ENCODE measurements at regions not wholly inside any gene's neighbourhood (a gene's known extent, or its start where the extent isn't known, plus 50 kb on each side); places are given as distances from the start of the nearest gene placed in this dataset.

DNA sequence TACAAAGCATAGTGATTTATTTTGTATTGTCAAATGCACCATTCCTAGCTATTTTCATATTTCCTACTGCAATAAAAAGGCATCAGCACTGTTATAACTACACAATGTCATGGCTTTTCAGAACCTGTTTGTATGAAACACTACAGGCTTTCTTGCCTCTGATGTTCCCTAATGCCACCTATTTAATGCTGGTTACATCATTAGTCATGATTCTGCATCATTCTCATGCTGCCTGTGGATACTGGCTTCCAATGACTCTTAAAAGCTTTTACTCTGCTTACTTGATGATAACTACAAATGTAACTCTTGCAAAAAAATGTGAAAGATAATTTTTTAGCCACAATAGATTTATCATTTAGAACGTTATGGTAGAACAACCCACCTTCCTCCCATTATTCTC is 529.4 kb downstream of the HTR7 start:
- DNase-seq: no peak
- Mint-ChIP-seq H3K27me3 (no peaks in the 10 kb centered on the region), H3K4me3 (no peak overlapping the region), H3K27ac (no peak overlapping the region), H3K9me3 (no peaks in the 10 kb centered on the region), H3K36me3 (ENCODE audit: low read depth) (no peaks in the 10 kb centered on the region), H3K4me1 (no peaks in the 10 kb centered on the region)
- intact Hi-C loops (cut with micrococcal nuclease): no loop called here

GRCh38 chr10:90328896-90329295 is 528.9 kb downstream of the HTR7 start:
- H3K4me1 Mint-ChIP-seq: no peaks in the 10 kb centered on the region
- H3K9me3 Mint-ChIP-seq: no peaks in the 10 kb centered on the region
- no peaks in the 10 kb centered on the region for H3K36me3 Mint-ChIP-seq (ENCODE audit: low read depth)
- no peak overlapping the region for H3K4me3 Mint-ChIP-seq
- intact Hi-C loops (cut with micrococcal nuclease): no loop called here
- H3K27ac Mint-ChIP-seq: no peak overlapping the region
- DNase-seq: no peak
- H3K27me3 Mint-ChIP-seq: no peaks in the 10 kb centered on the region

GRCh38 chr10:90337316-90337715 is 520.5 kb downstream of the HTR7 start:
- no peak for DNase-seq
- Mint-ChIP-seq H3K36me3 (ENCODE audit: low read depth) (no peaks in the 10 kb centered on the region), H3K9me3 (no peaks in the 10 kb centered on the region), H3K4me1 (no peaks in the 10 kb centered on the region), H3K4me3 (no peak overlapping the region), H3K27ac (no peak overlapping the region), H3K27me3 (no peaks in the 10 kb centered on the region)
- intact Hi-C loops (cut with micrococcal nuclease): no loop called here

DNA sequence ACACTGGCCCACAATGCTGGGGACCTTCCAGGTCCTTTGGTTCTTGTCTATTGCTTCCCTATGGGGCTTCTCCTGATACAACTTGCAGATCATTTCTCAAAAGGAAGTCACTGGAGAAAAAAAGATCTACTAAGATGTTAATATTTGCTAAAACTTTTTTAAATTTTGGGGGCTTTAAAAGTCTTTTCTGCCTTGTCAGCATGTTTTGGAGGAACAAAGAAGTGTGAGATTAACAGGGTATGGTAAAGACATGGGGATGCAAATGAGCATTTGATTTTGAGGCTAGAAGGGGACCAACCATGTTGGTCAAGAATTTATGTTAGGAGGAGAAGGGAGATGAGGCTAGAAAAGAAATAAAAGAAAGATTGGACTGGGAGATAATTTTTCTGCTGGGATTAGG is 515.4 kb downstream of the HTR7 start:
- DNase-seq: no peak
- intact Hi-C loops (cut with micrococcal nuclease): no loop called here
- Mint-ChIP-seq H3K4me1 (no peaks in the 10 kb centered on the region), H3K27ac (no peak overlapping the region), H3K9me3 (no peaks in the 10 kb centered on the region), H3K4me3 (no peak overlapping the region), H3K27me3 (no peaks in the 10 kb centered on the region), H3K36me3 (ENCODE audit: low read depth) (no peaks in the 10 kb centered on the region)

GRCh38 chr10:90344226-90344625 is 513.6 kb downstream of the HTR7 start:
- no peaks in the 10 kb centered on the region for H3K4me1 Mint-ChIP-seq
- H3K9me3 Mint-ChIP-seq: no peaks in the 10 kb centered on the region
- no peak for DNase-seq
- intact Hi-C loops (cut with micrococcal nuclease): no loop called here
- H3K4me3 Mint-ChIP-seq: no peak overlapping the region
- no peaks in the 10 kb centered on the region for H3K27me3 Mint-ChIP-seq
- no peak overlapping the region for H3K27ac Mint-ChIP-seq
- H3K36me3 Mint-ChIP-seq (ENCODE audit: low read depth): no peaks in the 10 kb centered on the region

- Mint-ChIP-seq H3K4me3 (no peak overlapping the region), H3K9me3 (no peaks in the 10 kb centered on the region), H3K27ac (no peak overlapping the region), H3K4me1 (no peaks in the 10 kb centered on the region), H3K36me3 (ENCODE audit: low read depth) (no peaks in the 10 kb centered on the region), H3K27me3 (no peaks in the 10 kb centered on the region)
- intact Hi-C loops (cut with micrococcal nuclease): no loop called here
- no peak for DNase-seq
Observed at GRCh38 chr10:90347239-90347638, 510.6 kb downstream of the HTR7 start.

DNA sequence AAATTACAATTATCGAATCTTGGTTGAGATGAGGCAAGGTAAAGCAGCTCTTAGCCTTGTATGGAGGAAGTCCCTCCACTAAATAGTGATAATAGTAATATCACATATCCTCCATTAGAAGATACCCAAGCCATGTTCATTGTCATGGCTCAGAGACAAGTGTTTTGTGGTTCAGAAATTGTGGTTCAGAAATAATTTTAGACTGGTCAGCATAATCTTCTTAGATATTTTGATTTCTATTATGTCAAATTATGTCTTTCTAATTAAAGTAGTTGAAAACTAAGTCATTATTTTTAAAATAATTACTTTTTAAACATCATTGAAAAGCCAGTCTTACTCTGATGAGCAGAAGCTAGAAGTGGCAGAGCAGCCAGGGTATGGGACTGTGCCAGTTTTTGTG is 507.7 kb downstream of the HTR7 start:
- no peaks in the 10 kb centered on the region for H3K36me3 Mint-ChIP-seq (ENCODE audit: low read depth)
- H3K4me3 Mint-ChIP-seq: no peak overlapping the region
- no peak for DNase-seq
- H3K27me3 Mint-ChIP-seq: no peaks in the 10 kb centered on the region
- intact Hi-C loops (cut with micrococcal nuclease): no loop called here
- H3K27ac Mint-ChIP-seq: no peak overlapping the region
- no peaks in the 10 kb centered on the region for H3K4me1 Mint-ChIP-seq
- H3K9me3 Mint-ChIP-seq: no peaks in the 10 kb centered on the region

DNA sequence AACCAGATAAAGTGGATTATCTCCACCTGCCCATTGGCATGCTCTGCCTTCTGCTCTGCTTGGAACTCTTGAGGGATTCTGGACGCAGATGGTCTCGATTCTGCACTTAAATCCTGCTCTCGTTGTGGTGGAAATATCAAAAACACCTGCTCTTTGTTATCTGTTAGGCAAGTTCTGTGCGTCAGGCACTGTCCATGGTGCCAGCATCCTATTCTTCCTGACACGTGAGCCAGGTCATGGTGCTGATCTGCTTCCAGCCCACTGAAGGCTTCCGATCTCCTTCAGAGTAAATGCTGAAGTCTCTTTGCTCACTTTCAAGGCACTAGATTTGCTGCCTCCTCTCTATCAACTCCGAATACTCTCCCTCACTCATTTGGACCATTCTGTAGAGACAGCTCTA is 505.6 kb downstream of the HTR7 start:
- H3K36me3 Mint-ChIP-seq (ENCODE audit: low read depth): no peaks in the 10 kb centered on the region
- no peak for DNase-seq
- intact Hi-C loops (cut with micrococcal nuclease): no loop called here
- no peaks in the 10 kb centered on the region for H3K4me1 Mint-ChIP-seq
- no peaks in the 10 kb centered on the region for H3K27me3 Mint-ChIP-seq
- H3K4me3 Mint-ChIP-seq: no peak overlapping the region
- H3K9me3 Mint-ChIP-seq: no peaks in the 10 kb centered on the region
- no peak overlapping the region for H3K27ac Mint-ChIP-seq

- H3K36me3 Mint-ChIP-seq (ENCODE audit: low read depth): no peaks in the 10 kb centered on the region
- intact Hi-C loops (cut with micrococcal nuclease): no loop called here
- no peak for DNase-seq
- H3K9me3 Mint-ChIP-seq: no peaks in the 10 kb centered on the region
- no peak overlapping the region for H3K4me3 Mint-ChIP-seq
- H3K4me1 Mint-ChIP-seq: no peaks in the 10 kb centered on the region
- no peaks in the 10 kb centered on the region for H3K27me3 Mint-ChIP-seq
- no peak overlapping the region for H3K27ac Mint-ChIP-seq
Observed at GRCh38 chr10:90354914-90355313, 502.9 kb downstream of the HTR7 start.

DNA sequence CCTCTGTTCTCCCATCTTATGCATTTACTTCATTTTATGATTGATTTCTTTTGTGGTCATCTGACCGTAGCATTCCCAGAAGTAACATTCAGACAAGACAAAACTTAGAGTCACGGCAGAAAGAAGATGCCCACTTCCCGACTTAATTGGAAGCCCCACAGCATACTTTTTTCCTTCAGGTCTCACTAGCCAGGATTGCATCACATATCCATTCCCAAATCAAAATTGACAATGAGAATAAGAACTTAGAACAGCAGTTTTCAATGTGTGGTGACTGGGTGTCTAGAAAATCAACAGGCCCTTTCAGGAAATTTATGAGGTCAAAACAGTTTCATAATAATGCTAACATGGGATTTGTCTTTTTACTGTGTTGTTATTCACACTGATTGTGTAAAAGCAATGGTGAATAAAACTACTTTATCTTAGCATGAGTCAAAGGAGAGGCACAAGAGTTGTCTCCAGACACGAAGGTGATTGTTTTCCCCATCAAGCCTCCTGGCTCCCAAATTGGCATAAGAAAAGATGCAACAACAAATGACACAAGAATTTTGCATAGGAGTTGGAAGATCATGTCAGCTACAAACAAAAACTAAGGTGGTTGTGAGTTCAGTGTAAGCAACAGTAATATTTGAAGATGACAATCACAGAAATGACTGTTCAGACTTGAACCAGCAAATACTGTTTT is 493.9 kb downstream of the HTR7 start:
- Mint-ChIP-seq H3K27ac (no peak overlapping the region), H3K36me3 (ENCODE audit: low read depth) (no peaks in the 10 kb centered on the region), H3K4me3 (no peak overlapping the region), H3K4me1 (no peaks in the 10 kb centered on the region), H3K9me3 (no peaks in the 10 kb centered on the region), H3K27me3 (no peaks in the 10 kb centered on the region)
- no peak for DNase-seq
- intact Hi-C loops (cut with micrococcal nuclease): no loop called here

DNA sequence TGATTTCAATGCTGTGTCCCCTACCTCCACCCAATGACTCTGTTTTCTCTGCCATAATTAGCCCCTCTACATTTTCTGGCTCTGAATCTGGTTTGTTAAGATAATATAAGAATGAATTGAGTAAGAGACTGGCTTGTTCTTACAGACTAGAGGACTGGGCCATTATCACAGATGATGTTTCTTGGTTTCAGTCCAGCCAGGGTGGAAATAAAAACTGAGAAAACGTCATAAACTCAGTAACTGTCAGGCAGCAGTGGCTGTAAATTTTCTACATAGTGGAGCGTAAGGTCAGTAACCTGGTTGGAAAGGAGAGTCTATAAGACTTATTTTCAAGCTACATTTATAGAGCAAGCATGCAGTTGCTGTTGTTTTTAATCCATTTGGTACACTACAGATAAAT is 485.4 kb downstream of the HTR7 start:
- no peaks in the 10 kb centered on the region for H3K9me3 Mint-ChIP-seq
- no peaks in the 10 kb centered on the region for H3K4me1 Mint-ChIP-seq
- H3K4me3 Mint-ChIP-seq: no peak overlapping the region
- H3K36me3 Mint-ChIP-seq (ENCODE audit: low read depth): no peaks in the 10 kb centered on the region
- H3K27ac Mint-ChIP-seq: no peak overlapping the region
- DNase-seq: no peak
- intact Hi-C loops (cut with micrococcal nuclease): no loop called here
- H3K27me3 Mint-ChIP-seq: no peaks in the 10 kb centered on the region

DNA sequence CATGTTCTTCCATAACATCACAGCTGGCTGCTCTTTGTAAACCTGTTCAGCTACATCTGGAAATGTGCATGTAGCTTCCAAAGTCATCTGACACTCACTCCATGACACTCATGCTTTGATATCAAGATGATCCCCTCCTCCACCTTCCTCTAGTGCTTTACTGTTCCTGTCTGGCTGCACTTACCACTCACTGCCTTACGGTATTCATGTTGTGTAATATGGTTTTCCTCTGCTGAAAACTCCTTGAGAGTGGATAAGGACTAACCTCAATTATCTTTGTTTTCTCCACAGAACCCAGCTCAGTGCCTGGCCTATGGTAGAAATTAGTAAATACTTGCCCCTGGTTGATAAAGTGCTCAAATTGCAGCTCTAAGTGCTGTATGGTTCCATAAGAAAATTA is 483.9 kb downstream of the HTR7 start:
- no peak overlapping the region for H3K4me3 Mint-ChIP-seq
- no peaks in the 10 kb centered on the region for H3K27me3 Mint-ChIP-seq
- no peak overlapping the region for H3K27ac Mint-ChIP-seq
- H3K9me3 Mint-ChIP-seq: no peaks in the 10 kb centered on the region
- no peaks in the 10 kb centered on the region for H3K4me1 Mint-ChIP-seq
- DNase-seq: no peak
- intact Hi-C loops (cut with micrococcal nuclease): no loop called here
- no peaks in the 10 kb centered on the region for H3K36me3 Mint-ChIP-seq (ENCODE audit: low read depth)

GRCh38 chr10:90378524-90379076 is 479.2 kb downstream of the HTR7 start:
- Mint-ChIP-seq H3K36me3 (ENCODE audit: low read depth) (no peaks in the 10 kb centered on the region), H3K4me1 (no peaks in the 10 kb centered on the region), H3K27me3 (no peaks in the 10 kb centered on the region), H3K9me3 (no peaks in the 10 kb centered on the region), H3K4me3 (no peak overlapping the region), H3K27ac (no peak overlapping the region)
- DNase-seq: no peak
- intact Hi-C loops (cut with micrococcal nuclease): no loop called here

DNA sequence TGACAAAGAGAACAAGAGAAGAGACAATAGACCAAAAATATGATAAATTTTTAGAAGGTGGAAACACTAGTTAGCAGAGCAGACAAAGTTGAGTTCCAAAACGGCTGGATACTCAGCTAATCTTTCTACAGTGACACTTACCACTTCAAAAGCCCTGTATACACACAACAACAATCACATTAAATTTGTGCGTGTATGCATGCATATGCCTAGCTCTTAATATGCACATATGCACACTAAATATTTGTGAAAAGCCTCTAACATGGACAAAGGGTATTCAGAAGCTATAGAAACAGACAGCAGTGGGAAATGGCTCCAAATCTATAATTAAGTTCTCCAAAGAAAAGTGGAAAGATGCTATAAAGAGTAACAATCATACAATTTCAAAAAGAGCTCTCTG is 476.4 kb downstream of the HTR7 start:
- Mint-ChIP-seq H3K4me1 (no peaks in the 10 kb centered on the region), H3K27me3 (no peaks in the 10 kb centered on the region), H3K4me3 (no peak overlapping the region), H3K36me3 (ENCODE audit: low read depth) (no peaks in the 10 kb centered on the region), H3K27ac (no peak overlapping the region), H3K9me3 (no peaks in the 10 kb centered on the region)
- DNase-seq: no peak
- intact Hi-C loops (cut with micrococcal nuclease): no loop called here

DNA sequence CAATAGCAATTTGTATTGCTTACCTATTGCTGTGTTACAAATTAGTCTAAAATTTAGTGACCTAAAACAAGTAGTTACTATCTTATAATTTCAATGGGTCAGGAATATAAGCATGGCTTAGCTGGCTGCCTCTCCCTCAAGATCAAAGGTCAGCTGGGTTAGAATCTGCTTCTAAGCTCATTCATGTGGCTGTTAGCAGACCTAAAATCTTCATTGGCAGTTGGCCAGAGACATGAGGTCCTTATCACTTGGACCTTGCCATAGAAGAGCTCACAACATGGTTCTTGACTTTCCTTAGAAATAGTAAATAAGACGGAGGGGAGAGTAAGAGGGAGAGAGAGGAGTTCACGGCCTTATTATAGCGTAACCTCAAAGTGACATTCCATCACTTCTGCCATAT is 468.0 kb downstream of the HTR7 start:
- Mint-ChIP-seq H3K36me3 (ENCODE audit: low read depth) (no peaks in the 10 kb centered on the region), H3K9me3 (no peaks in the 10 kb centered on the region), H3K27me3 (no peaks in the 10 kb centered on the region), H3K27ac (no peak overlapping the region), H3K4me3 (no peak overlapping the region), H3K4me1 (no peaks in the 10 kb centered on the region)
- intact Hi-C loops (cut with micrococcal nuclease): no loop called here
- DNase-seq: no peak
